ENCODE measurements at regions not wholly inside any gene's neighbourhood (a gene's known extent, or its start where the extent isn't known, plus 50 kb on each side); places are given as distances from the start of the nearest gene placed in this dataset.

GRCh38 chr13:86201477-86201876, 402.3 kb upstream of the SLITRK6 start:
- no peak for DNase-seq

GRCh38 chr13:86193281-86193680, 394.1 kb upstream of the SLITRK6 start:
- DNase-seq: no peak

- no peak for DNase-seq
These were observed 389.0 kb upstream of the SLITRK6 start for GRCh38 chr13:86188170-86188569.

GRCh38 chr13:86185636-86186035, 386.4 kb upstream of the SLITRK6 start:
- no peak for DNase-seq

GRCh38 chr13:86185107-86185506, 385.9 kb upstream of the SLITRK6 start:
- no peak for DNase-seq

- DNase-seq: no peak
These were observed 375.4 kb upstream of the SLITRK6 start for GRCh38 chr13:86174622-86175021.

GRCh38 chr13:86172961-86173360, 373.7 kb upstream of the SLITRK6 start:
- DNase-seq: no peak

GRCh38 chr13:86161257-86161656, 362.0 kb upstream of the SLITRK6 start:
- DNase-seq: no peak

GRCh38 chr13:86155756-86156155, 356.5 kb upstream of the SLITRK6 start:
- DNase-seq: no peak

- no peak for DNase-seq
These were observed 342.9 kb upstream of the SLITRK6 start for GRCh38 chr13:86142080-86142479.

GRCh38 chr13:86135856-86136255, 336.6 kb upstream of the SLITRK6 start:
- no peak for DNase-seq

GRCh38 chr13:86121881-86122280, 322.7 kb upstream of the SLITRK6 start:
- no peak for DNase-seq

- no peak for DNase-seq
These were observed 309.9 kb upstream of the SLITRK6 start for GRCh38 chr13:86109107-86109506.

GRCh38 chr13:86108334-86108733, 309.1 kb upstream of the SLITRK6 start:
- DNase-seq: no peak

- DNase-seq: no peak
These were observed 299.3 kb upstream of the SLITRK6 start for GRCh38 chr13:86098511-86098910.

GRCh38 chr13:86095351-86095750, 296.1 kb upstream of the SLITRK6 start:
- no peak for DNase-seq

GRCh38 chr13:86090181-86090580, 291.0 kb upstream of the SLITRK6 start:
- DNase-seq: no peak

GRCh38 chr13:86087244-86087643, 288.0 kb upstream of the SLITRK6 start:
- no peak for DNase-seq

- DNase-seq: no peak
These were observed 286.7 kb upstream of the SLITRK6 start for GRCh38 chr13:86085890-86086289.

GRCh38 chr13:86082121-86082520, 282.9 kb upstream of the SLITRK6 start:
- no peak for DNase-seq

- no peak for DNase-seq
These were observed 281.2 kb upstream of the SLITRK6 start for GRCh38 chr13:86080340-86080995.

- DNase-seq: no peak
These were observed 267.6 kb upstream of the SLITRK6 start for GRCh38 chr13:86066611-86067365.

- no peak for DNase-seq
These were observed 252.9 kb upstream of the SLITRK6 start for GRCh38 chr13:86052141-86052540.
